Activated CD4-positive, CD25-positive, alpha-beta regulatory T cell treated with anti-CD3 and anti-CD28 coated beads, Interleukin-2, amount 50 U/mL, for 24 hours (primary cell): ENCODE measurements at regions not wholly inside any gene's neighbourhood (a gene's known extent, or its start where the extent isn't known, plus 50 kb on each side); places are given as distances from the start of the nearest gene placed in this dataset.
"Not testable (repeated sequence)": the region's sequence is repeated elsewhere in the genome, so short reads cannot be mapped to it uniquely, and the experiment has no call there.

Experiments
- ATAC-seq, 2 donors: fragments of 150-1000 bp; cut with Tn5 transposase; one replicate each; pipeline ENCODE4 v1.10.0; 2021; ENCODE audit warnings: mild to moderate bottlenecking in 1 of 2, moderate library complexity in 1 of 2

DNA sequence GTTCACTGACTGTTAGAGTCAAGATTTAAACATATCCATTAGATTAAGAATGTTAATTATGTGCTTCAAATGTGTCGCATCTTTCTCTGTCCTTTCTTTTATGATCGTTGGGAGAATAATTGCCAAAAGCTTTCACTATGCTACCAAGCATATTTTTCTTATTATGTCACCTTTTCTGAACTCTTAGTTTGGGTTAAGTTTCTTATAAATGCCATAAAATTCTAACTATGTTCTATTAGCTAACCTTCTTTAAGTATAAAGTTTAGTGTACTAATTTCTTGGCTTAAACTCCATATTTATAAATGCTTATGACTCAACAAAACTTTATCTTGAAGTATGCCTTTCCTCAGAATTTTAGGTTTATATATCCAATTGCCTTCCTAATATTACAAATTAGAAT is 1759.4 kb downstream of the PCDH9 start:
- no peak for ATAC-seq

- no peak for ATAC-seq
Observed at GRCh38 chr13:65468628-65469027, 1761.5 kb downstream of the PCDH9 start.

DNA sequence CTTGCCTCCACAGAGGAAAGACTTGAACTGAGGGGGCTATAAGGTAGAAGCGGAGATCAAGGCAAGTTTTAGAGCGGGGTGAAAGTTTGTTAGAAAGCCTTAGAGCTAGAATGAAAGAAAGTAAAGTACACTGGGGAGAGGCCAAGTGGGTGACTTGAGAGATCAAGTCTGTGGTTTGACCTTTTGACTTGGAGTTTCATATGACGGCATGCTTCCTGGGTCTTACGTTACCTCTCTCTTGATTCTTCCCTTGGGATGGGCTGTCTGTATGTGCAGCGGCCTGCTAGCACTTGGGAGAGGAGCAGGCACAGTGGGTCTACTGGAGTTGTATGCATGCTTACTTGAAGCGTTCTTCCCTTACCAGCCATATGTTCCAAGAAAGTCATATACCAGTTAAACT is 1768.5 kb downstream of the PCDH9 start:
- no peak for ATAC-seq

DNA sequence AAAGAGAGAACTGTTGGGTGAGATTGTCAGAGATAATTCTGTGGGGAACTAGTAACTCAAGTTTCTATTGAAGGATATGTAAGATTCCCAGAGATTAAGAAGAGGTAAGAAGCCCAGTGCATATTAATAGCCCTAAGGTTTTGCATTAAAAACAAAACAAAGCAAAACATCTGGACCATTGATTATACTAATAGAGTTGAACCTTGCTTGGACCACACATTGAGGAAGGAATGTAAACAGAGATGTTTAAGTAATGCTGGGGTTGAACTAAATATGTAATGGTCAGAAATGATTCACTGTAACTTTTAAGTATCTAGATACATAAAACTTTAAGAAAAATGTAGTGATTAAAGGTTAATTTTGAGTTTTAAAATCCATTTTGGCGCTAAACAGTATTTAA is 1770.0 kb downstream of the PCDH9 start:
- no peak for ATAC-seq

GRCh38 chr13:65456150-65456912 is 1773.8 kb downstream of the PCDH9 start:
- no peak for ATAC-seq

DNA sequence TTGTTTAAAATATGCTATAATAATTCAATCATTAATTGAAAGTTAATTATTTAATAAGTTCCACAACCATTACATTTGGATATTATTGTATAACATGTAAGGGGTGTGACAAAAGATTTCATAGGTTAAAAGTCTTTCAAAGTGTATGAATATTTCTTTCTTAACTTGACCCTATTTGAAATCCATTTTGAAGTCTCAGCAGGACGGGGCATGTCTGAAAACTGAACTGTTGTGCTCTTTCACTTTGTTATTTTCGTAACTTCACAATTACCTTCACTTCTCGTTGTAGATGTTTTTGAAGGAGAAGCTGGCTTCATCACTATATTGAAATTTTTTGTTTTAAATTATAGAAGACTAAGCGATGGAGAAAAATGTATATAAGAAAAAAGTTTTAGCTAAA is 1775.7 kb downstream of the PCDH9 start:
- ATAC-seq = no peak

DNA sequence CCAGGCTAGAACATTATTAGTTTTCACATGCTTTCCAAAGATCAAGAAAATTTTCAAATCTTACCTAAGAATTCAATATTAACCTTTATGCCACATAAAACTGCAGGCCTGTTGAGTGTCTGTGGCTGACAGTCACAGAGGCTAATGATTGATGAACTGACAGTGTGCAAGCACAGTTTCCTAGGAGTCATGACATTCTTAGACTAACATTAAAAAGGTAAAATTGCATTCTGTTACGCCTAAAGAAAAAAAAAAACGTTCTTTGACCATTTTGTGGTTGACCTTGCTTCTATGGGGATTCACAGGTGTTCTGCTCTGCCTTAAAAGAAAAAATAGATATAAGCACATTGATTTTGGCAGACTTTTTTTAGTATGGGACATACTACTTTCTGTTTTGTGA is 1776.2 kb downstream of the PCDH9 start:
- ATAC-seq = no peak

- ATAC-seq = no peak
Observed at GRCh38 chr13:65445340-65445739, 1784.8 kb downstream of the PCDH9 start.

GRCh38 chr13:65435590-65435989 is 1794.5 kb downstream of the PCDH9 start:
- ATAC-seq = no peak

DNA sequence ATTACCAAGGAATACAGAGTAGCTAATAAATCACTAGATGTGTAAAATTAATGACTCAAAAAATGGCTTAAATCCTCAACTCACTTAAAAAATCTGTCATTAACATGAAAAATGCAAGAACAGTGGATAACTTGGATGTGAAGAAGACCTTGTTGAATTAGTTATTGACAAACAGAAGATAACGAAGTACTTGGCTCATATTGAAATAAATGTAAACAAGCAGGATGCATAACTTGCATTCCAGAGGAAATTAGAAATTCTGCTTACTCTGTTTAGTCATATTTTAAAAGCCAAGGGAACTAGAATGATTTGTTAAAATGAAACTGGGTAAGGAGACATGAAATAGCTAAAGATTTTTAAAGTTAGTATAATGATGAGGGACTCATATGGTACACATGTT is 1812.2 kb downstream of the PCDH9 start:
- ATAC-seq = no peak

DNA sequence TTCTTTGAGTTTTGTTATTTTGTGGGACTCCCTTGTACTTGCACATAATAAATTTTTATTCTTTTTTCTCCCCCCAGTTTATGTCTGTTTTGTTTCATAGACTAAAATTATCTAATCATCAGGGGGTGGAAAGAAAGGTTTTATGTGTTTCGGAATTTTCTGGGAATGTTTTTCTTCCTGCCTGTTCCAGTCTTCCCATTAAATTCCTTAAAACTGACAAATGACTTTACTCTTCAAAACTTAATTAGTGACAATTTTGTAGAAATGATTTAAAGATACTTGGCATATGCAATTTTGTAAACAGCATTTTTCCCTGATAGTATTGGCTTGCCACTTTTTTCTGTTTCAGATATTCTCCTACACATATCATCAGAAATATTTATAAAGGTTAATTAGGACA is 1813.4 kb downstream of the PCDH9 start:
- ATAC-seq = no peak

- ATAC-seq = no peak
Observed at GRCh38 chr13:65414187-65414586, 1815.9 kb downstream of the PCDH9 start.

GRCh38 chr13:65411521-65411920 is 1818.6 kb downstream of the PCDH9 start:
- no peak for ATAC-seq

- no peak for ATAC-seq
Observed at GRCh38 chr13:65410791-65411190, 1819.3 kb downstream of the PCDH9 start.

GRCh38 chr13:65401315-65401714 is 1828.8 kb downstream of the PCDH9 start:
- ATAC-seq = no peak

GRCh38 chr13:65400702-65401101 is 1829.4 kb downstream of the PCDH9 start:
- no peak for ATAC-seq

GRCh38 chr13:65387743-65388347 is 1842.3 kb downstream of the PCDH9 start:
- ATAC-seq = no peak

- ATAC-seq = no peak
Observed at GRCh38 chr13:65378943-65379519, 1851.1 kb downstream of the PCDH9 start.

DNA sequence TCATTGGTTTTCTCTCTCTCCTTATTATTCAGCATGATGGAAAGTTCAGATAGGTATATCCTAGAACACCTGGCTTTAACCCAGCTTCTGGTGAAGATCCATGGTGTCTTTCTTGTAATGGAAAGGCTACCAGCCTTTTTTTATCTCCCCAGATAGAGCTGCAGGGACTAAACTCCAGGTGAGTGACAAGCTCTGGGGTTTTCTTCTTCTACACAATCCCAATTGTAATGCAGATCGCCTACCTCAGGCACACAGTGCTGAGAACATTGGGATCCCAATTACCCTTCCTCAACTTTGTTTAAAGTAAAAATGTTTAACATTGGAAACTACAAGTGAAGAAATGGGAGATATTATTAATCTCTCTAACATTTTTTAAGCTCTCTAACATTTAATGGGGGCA is 1851.7 kb downstream of the PCDH9 start:
- ATAC-seq = no peak

DNA sequence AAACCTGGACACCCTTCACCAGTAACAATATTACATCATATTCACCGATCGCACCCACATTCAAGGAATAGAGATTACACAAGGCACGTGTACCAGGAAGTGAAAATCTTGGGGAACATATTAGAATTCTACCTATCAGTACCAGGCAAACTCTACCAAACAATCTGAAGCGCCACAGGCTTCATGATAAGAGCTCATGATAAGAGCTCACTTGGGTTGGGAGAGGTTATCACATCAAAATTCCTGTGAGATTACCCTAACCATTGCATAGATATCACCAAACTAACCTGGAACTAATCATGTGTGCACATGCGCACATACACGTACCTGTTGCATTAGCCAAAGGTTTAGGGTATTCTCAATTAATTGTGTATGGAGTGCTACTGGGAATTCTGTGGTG is 1861.3 kb downstream of the PCDH9 start:
- ATAC-seq = no peak

DNA sequence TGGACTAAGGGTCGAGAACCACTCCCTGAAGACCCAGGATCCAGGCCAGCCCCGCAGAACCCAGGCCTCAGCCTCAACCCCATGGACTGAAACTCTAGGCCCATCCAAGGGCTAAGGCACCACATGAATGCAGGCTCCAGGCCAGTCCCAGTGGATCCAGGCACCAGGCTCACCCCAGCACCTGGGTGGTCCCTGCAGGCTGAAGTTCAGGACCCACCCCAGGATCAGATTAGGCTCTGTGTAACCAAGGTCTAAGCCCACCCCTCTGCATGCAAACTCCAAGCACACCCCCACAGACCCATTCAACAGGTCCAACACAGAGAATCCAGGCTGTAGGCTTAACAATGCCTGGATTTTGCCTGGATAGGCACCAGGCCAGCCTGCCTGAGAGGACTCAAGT is 1876.2 kb downstream of the PCDH9 start:
- no peak for ATAC-seq

- ATAC-seq = not testable (repeated sequence)
Observed at GRCh38 chr13:65353150-65353549, 1877.0 kb downstream of the PCDH9 start.

GRCh38 chr13:65347420-65348030 is 1882.6 kb downstream of the PCDH9 start:
- ATAC-seq = no peak
